ENCODE measurements at regions not wholly inside any gene's neighbourhood (a gene's known extent, or its start where the extent isn't known, plus 50 kb on each side); places are given as distances from the start of the nearest gene placed in this dataset.

DNA sequence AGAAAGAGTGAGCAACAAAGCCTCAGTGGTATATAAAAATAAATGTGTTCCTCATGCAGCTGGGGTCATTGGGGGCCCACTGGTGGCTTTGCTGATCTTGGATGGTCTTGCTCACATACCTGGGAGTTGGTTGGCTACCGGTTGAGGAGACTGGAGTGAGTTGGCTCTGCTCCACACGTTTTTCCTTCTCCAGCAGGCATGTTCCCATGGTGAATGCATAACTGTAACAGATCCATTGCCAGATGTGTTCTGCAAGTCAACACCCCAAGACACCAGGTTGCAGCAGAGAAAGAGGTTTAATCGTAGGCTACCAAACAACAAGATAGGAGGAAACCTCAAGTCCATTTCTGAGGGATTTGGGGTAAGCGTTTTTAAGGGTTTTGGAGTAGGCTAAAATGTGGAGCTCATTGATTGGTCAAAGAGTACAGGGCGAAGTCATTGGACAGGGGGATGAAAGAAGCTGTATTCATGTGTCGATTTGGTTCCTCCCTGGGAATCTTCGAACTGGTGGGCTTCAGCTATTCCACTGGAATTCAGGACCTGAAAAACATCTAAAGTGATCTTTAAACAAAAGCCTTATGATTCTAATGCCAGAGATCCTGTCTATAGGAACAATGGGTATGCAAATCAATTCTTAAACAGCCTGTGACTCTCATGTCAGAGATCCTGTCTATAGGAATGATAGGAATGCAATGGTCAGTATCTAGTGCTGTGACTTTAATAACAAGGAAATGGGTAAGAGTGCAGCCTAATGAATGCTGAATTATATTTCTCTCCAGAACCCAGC lies 467.5 kb upstream of the C16orf82 start:
- no peaks in the 10 kb centered on the region for H3K4me1 Mint-ChIP-seq (ENCODE audit: unreplicated experiment)
- no peak overlapping the region for H3K4me3 Mint-ChIP-seq (ENCODE audit: unreplicated experiment)
- TF ChIP-seq, protein P1, sequence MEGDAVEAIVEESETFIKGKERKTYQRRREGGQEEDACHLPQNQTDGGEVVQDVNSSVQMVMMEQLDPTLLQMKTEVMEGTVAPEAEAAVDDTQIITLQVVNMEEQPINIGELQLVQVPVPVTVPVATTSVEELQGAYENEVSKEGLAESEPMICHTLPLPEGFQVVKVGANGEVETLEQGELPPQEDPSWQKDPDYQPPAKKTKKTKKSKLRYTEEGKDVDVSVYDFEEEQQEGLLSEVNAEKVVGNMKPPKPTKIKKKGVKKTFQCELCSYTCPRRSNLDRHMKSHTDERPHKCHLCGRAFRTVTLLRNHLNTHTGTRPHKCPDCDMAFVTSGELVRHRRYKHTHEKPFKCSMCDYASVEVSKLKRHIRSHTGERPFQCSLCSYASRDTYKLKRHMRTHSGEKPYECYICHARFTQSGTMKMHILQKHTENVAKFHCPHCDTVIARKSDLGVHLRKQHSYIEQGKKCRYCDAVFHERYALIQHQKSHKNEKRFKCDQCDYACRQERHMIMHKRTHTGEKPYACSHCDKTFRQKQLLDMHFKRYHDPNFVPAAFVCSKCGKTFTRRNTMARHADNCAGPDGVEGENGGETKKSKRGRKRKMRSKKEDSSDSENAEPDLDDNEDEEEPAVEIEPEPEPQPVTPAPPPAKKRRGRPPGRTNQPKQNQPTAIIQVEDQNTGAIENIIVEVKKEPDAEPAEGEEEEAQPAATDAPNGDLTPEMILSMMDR (IDR thresholded peaks at IDR 0.05; ENCODE audit: unreplicated experiment) = no peak
- H3K9me3 Mint-ChIP-seq (ENCODE audit: unreplicated experiment) = peaks cover 7% of the 10 kb centered on the region
- no peak overlapping the region for H3K27ac Mint-ChIP-seq (ENCODE audit: unreplicated experiment)
- H3K36me3 Mint-ChIP-seq (ENCODE audit: low read depth, unreplicated experiment) = peaks cover 7% of the 10 kb centered on the region
- DNase-seq (ENCODE audit: low spot score) = no peak
- H3K27me3 Mint-ChIP-seq (ENCODE audit: unreplicated experiment) = peaks cover 4% of the 10 kb centered on the region

DNA sequence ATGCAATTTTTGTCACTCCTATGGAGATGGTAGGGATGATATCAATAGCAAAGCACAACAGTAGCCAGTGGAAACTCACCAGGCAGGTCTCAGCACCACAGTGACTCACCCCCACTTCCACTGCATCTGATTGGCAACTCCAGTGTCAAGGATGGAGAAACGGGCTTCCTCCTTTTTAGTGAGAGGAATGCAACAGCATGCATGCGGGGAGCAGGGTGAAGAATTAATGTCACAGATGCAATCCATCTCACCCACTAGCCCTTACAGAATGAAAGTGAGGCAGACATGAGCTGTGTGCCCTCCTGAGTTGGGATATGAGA lies 467.0 kb upstream of the C16orf82 start:
- Mint-ChIP-seq H3K27ac (ENCODE audit: unreplicated experiment) (no peak overlapping the region), H3K27me3 (ENCODE audit: unreplicated experiment) (peaks cover 4% of the 10 kb centered on the region), H3K4me1 (ENCODE audit: unreplicated experiment) (no peaks in the 10 kb centered on the region), H3K4me3 (ENCODE audit: unreplicated experiment) (no peak overlapping the region), H3K36me3 (ENCODE audit: low read depth, unreplicated experiment) (peaks cover 7% of the 10 kb centered on the region), H3K9me3 (ENCODE audit: unreplicated experiment) (peaks cover 7% of the 10 kb centered on the region)
- TF ChIP-seq, protein P1 (IDR thresholded peaks at IDR 0.05; ENCODE audit: unreplicated experiment) = no peak
- DNase-seq (ENCODE audit: low spot score) = no peak

DNA sequence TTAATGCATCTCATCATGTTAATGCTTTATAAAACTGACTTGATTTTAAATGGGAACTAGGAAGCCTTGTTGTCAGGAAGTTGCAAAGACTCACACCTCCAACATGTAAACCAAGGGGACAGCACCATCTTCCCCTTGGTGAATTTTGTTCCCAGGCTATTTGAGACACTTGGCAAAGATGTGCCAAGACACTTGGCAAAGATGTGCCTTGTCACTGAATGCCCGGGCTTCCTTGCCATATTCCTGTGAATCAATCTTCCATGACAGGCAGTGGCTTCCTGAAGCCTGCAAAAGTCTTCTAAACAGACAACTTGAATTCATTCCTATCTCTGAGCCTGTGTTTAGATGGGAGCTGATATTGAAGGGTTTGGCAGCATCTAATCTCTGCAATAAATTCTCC lies 465.4 kb upstream of the C16orf82 start:
- H3K36me3 Mint-ChIP-seq (ENCODE audit: low read depth, unreplicated experiment) = peaks cover 7% of the 10 kb centered on the region
- H3K27ac Mint-ChIP-seq (ENCODE audit: unreplicated experiment) = no peak overlapping the region
- H3K27me3 Mint-ChIP-seq (ENCODE audit: unreplicated experiment) = peaks cover 4% of the 10 kb centered on the region
- DNase-seq (ENCODE audit: low spot score) = no peak
- H3K4me3 Mint-ChIP-seq (ENCODE audit: unreplicated experiment) = no peak overlapping the region
- H3K9me3 Mint-ChIP-seq (ENCODE audit: unreplicated experiment) = peaks cover 7% of the 10 kb centered on the region
- peaks cover 8% of the 10 kb centered on the region for H3K4me1 Mint-ChIP-seq (ENCODE audit: unreplicated experiment)
- TF ChIP-seq, protein P1 (IDR thresholded peaks at IDR 0.05; ENCODE audit: unreplicated experiment) = no peak

DNA sequence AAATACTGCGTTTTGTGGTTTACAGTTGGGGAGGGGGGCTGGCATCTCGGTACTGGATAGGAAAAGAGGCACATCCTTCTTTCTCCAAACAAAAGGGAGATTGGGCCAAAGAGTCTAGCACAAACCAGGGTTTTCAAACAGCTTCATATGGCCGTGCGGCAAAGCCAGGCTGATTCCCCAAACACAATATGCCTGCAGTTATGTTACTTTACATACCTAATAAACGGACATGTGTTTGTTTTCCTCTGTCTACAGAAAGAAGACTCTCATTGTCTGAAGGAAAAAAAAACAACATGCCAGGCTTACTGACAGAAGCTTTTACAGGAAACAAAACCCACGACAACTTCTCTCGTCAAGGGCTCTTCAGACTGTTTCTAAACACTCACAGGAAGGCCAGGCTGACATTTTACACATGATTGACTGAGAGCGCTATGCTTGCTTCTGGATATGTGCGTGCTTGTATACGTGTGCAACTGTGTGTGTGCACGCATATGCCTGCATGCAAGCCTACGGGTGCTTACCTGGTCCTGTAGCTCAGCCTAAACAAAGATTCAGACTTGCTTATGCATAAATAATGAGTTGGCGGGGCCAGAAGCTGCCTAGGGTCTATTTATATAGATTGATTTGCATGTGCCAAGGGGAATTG lies 461.0 kb upstream of the C16orf82 start:
- Mint-ChIP-seq H3K9me3 (ENCODE audit: unreplicated experiment) (peaks cover 13% of the 10 kb centered on the region), H3K36me3 (ENCODE audit: low read depth, unreplicated experiment) (peaks cover 7% of the 10 kb centered on the region), H3K4me1 (ENCODE audit: unreplicated experiment) (peaks cover 15% of the 10 kb centered on the region), H3K27me3 (ENCODE audit: unreplicated experiment) (peaks cover 7% of the 10 kb centered on the region), H3K4me3 (ENCODE audit: unreplicated experiment) (no peak overlapping the region), H3K27ac (ENCODE audit: unreplicated experiment) (no peak overlapping the region)
- TF ChIP-seq, protein P1 (IDR thresholded peaks at IDR 0.05; ENCODE audit: unreplicated experiment) = no peak
- no peak for DNase-seq (ENCODE audit: low spot score)

Data from endothelial cell (in vitro differentiated cells).